GM19438 (cell line): ENCODE measurements at regions not wholly inside any gene's neighbourhood (a gene's known extent, or its start where the extent isn't known, plus 50 kb on each side); places are given as distances from the start of the nearest gene placed in this dataset.
A peak's percentile ranks its signal among the peaks of the same experiment; 100 is the strongest.

Experiments
- ATAC-seq: cut with Tn5 transposase; IDR thresholded peaks from one replicate; pipeline ENCODE4 v1.9.1; 2021; ENCODE audit warnings: low read depth; ENCODE audit not compliant: unreplicated experiment

DNA sequence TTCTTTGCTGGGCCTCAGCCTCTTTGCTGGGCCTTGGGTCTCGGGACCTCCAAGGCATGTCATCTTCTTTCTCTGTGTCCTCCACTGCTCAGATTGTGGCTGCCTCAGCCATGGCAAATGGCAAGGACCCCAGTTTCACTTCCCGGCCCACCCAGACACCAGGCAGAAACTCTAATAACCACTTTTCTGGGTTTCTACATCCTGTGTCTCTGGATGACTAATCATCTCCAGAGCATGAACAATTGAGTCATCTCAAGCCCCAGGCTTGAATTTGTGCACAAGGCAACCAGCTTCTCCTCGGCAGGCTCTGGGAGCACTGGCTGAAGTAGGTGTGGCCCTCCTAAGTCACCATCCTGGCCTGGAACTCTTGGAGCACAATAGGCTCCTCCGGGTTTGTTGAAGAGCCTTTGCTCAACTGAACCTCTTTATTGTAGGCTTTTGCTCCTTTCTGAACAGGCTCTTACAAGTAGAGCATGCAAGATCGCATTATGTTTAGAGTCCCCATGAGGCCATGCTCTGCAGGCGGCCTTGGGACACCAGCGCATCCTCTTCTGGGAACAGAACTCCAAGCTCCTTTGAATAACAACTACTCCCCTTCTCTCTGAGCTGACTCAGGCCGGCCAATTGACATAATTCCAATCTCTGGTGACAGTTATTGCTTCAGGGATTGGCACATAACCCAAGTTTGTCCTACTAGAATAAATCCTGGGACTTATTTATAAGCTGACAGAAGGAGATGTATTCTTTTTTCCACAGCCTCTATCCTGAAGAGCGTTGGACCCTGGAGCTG lies 218.1 kb downstream of the WDR11 start:
- ATAC-seq, result peak; percentile 81

DNA sequence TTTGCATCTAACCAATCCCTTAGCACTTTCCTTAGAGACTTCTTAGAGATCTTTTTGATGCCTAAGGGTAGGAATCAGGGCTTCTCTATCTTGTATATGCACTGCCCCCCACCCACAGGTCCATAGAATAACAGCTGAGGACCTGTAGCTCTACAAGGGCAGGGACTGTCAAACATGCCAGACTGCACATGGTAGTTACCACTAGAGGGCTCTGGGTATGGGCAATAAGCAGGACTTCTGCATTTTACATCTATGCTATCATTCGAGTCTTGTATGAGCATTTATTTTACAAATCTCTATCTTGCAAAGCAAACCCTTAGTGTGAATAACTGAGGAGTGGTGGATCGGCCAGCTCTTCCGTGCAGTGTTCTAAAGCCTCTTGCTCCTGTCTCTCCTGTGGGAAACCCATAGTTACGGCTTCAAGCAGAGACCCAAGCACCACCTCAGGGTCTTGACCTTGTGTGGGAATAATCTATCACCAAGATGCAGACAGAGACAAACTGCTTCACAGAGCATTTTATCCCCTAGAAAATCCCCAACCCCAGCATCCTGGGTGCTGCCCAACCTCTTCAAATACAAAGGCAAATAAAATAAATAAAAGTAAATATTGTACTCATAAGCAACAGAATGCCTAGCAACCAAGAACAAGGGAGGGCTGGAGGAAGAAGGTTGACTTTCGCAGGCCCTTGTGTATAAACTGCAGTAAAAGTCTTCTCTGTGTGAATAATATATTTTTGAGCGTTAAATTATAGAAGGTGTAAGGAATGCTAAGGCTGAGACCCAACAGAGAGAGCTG lies 219.3 kb downstream of the WDR11 start:
- no peak for ATAC-seq

DNA sequence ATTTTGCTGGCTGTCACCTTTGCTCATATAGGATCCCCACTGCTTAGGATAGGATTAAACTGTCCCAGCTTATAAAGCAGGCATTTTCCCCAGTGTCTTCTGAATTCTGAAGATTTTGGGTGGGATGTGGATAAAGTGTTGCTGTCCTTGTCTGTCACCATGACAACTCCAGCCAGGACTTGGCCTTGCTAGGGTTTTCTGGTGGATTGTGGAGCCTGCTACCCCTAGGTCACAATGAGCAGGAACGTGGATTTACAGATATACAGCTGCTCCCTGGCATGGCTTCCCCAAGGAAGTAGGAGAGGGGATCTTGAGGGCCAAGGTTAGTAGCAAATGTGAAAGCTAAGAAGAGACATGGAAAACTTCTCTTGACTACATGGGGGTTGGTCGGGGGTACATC lies 220.7 kb downstream of the WDR11 start:
- no peak for ATAC-seq

DNA sequence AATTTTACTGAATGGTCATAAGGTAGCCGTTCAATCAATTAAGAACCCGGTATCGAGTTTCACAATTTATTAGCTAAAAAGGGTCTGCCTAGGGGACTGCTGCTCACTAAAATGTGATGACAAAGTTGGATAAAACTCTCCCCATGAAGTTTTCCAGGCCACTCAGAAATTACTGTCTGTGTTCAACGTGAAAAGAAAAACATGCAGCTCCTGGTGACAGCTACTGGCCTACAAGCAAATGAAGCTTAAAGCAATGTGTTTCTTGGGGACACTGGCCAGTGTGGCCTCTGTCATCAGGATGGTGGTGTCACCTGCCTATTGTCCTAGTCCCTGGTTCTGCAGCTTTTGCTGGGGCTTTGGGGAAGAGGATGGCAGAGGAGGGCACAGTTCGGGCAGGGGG lies 222.6 kb downstream of the WDR11 start:
- no peak for ATAC-seq

DNA sequence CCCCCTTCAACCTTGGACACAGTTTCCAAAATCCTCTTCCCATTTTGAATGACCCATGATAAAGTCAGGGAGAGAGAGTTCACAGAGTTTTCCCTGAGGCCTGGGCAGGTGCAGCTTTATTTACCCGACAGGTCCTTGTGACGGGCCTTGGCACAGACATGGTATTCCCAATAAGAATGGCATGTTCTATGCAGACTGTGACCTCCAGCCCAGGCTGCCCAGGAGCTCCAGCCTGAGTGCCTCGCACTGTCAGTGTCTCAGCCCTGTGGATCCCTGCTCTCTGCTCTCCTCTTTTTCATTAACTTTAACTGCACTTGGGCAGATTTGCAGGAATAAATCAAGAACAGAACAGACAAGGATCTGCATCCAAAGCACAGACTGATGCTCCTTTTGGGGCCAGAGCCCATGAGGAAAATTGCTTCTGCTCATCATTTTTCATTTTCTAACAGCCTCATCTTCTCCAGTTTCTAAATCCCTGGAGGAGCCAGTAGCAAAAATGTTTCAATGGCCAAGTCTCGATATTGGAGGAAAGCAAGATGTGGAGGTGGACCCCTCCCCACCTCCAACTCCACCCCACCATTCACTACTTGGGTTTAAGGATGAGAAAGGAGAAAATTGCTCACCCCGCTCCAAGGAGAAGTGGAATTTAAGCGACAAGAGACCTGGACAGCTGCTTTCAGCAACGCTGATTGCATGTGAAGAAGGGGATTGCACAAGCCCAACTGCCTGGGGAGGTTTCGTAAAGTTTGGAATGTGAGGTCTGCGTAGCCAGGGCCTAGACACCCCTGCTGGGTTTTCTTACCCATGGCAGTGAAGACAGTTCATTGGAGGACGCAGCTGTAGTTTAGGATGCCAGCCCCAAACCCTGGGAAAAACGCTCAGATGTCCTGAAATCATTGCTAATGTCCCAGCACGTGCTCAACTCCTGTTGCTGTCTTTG lies 225.9 kb downstream of the WDR11 start:
- ATAC-seq, result no peak

DNA sequence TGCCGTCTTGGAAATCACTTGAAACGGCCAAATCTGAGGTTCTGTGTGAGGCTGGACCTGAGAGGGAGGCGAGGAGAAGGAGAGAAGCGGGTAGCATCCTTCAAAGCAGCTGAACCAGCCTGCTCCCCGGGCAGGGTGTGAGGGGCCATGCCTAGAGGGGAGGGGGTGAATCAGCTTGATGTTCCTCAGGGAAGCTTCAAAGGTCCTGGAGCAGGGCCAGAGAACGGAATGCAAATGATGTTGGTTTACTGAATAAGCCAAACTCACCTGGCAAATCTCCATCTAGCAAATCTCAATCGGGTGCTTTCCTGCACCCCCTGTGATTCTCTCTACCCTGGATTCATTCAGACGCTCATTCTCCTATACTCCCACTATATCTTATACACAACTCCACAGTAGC lies 226.9 kb downstream of the WDR11 start:
- no peak for ATAC-seq

DNA sequence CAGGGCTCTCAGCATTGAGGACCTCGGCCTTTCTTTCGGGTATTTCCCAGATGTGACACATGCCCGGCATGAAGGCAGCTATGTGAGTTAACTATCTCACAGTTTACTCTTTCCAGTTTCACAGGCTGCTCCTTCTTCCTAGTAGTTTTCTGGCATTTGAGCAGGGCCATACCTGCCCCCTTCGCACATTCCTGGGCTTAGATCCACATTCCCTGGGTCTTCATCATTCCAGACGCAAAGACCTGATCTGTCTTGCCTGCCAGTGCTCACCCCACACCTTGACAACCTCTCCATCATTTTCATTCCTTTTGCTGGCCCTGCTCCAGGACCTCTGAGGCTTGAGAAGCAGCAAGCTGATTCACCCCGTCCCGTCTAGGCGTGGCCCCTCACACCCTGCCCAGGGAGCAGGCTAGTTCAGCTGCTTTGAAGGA lies 227.5 kb downstream of the WDR11 start:
- no peak for ATAC-seq

DNA sequence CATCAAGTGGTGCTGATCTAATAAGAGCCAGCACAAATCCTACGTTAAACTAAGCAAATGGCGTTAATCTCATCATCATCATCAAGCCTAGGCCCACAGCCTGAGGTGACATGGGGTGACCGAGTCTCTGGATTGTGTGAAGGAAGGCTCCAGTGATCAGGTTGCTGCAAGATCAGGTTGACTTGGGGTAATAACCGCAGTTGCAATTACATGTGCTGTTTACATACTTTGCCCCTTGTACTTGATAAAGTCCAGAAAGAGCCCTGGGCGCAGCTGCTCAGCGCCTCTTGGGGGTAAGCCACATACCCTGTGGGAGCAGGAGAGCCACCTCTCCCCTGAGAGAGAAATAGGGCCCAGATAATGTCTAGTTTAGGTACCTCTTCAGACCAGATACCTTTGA lies 228.1 kb downstream of the WDR11 start:
- ATAC-seq, result no peak

DNA sequence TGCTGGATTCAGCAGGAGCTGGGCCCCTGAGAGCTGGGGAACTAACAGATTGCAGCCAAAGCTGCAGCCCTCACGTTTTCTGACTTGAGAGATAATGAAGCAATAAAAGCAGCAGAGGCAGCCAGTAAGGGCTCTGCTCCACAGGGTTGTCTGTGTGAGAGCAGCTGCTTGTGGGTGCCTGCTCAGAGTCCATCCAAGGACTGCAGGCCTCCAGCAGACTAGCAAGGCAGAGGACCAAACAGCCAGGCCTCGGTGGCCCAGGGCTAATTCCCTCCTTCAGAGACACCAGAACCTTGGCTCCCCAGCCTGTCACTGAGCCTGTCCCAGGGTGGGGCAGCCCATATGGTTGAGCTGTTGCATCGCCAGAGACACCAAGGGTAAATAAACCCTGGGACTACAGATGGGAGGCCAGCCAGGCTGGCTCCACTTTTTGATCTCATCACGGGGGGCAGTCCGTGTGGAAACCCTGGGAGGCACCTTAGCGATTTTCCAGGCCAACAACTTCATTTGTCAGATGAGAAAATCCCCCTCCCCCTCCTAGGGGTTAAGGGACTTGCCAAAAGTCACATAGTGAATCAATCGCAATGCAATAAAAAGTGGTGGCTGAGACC lies 229.2 kb downstream of the WDR11 start:
- no peak for ATAC-seq

DNA sequence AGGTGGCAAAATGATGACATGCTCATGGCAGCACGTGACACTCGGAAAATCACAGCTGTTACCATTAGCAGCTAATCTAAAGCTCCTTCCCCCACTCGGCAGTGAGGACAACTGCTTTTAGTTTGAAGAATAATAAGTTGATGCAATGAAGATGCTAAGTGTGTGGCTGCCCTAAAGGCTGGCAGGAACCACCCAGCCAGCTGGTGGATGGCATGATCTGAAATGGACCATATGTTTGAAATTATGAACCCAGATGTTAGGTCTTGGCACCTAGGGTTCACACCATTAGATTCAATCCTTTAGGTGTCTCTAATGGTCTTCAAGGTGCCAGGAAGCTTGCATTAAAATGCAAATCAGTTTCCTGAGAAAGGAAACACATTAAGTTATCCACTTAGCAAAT lies 230.1 kb downstream of the WDR11 start:
- ATAC-seq, result no peak

DNA sequence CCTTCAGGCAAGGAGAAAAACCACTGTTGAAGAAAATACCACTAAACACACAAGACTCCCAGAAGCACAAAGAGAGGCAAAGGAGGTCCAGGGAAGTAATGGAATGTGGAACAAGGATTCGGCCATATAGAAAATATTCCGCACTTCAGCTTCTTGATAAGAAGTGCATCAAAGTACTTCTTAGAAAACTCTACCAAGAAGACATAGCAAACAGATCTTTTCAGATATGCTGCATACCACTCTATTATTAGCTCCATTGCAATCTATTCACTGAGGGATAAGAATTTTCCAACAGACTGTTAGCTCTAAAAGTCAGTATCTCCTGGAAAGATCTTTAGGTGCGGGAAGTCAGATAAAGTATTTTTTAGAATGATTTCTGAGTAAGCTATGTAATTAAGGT lies 231.8 kb downstream of the WDR11 start:
- no peak for ATAC-seq

DNA sequence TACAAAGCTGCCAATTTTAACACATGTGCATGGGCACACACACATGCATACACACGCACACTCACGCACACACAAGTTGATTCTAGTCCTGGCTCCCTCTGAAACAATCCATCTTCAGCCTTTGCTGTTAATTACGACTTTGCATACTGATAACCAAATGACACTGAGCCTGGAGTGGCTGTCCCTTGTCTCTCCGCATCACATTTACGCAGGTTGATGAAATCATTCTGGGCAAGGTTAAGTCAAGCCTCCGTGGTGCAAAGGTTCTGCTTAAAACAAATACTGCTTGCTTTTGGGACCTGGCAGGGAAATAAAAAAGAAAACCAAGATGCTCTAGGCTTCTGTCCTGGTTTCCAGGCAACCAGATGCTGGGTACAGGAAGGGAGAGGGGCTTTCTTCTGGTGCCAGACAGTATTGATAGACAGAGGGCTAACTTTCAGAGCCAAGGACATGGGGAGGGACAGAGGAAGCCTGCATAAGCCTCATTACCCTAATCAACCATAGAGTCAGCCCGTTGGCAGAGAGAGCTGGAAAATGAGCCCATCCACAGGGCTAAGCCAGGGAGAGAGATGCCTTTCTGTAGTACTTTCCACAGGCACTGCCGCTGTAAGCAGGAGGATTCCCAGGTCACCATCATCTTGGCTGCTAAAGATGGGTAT lies 233.0 kb downstream of the WDR11 start:
- no peak for ATAC-seq

DNA sequence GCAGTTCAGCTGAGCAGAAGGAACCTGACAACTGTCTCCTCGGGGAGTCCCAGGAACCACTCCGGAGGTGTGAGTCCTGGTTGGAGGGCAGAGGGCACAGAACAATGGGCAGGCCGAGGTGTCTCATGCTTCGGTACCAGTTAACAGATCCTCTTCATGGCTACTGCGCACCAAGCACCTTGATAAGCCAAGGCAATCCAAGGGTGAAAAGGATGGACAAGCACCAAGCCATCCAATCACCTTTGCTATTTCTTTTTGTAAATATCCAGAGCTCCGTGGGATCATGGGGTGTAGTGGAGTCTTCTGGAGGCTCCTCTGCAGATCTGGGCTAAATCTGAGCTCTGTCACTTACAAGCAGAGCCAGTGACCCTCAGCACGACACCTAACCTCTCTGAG lies 233.5 kb downstream of the WDR11 start:
- ATAC-seq, result no peak

DNA sequence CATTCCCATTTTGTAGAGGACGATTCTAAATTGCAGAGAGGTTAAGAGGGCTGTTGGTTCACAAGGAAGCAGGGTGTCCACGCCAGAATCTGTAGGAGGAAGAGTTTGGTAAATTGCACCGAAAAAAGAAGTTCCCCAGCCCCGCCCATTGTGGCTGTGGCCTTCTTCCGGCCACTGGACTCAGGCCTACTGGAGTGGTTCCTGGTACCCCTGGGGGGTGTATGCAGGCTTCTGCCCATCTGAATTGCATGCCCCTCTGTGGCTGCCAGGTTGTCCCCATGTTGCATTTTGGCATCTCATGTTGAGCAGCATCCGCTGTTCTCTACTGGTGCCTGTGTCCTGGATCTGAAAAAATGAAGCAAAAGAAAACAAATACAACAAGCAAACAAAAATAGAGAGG lies 234.2 kb downstream of the WDR11 start:
- ATAC-seq, result no peak

DNA sequence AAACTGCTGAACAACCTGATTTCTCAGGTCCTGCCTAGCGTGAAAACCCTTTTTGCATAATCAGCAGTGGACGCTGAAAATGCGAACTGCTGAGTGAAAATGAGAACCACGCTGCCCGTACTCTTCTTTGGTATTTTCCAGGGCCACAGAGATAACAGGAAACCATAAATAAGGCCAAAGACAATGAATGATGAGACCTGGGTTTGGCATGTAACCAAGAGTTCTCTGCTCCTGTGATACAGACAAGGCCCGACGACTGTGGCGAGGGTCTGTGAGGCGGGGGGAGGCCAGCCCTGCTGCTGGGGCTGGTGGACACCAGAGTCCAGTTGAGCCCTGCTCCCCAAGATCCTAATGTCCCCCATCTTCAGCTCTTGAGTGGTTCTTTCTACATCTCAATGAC lies 236.0 kb downstream of the WDR11 start:
- ATAC-seq, result no peak

DNA sequence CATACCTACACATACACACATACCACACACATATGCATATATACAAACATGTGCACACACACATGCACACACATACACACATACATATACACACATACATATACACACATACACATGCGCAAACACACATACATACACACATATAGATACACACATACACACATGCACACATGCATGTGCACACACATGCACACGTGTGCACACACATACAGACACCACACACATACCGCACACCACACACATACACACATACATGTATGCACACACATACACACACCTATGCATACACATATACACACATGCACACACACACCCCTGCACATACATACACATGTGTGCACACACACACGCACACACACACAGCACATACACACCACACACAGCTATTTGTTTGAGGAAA lies 236.5 kb downstream of the WDR11 start:
- no peak for ATAC-seq

DNA sequence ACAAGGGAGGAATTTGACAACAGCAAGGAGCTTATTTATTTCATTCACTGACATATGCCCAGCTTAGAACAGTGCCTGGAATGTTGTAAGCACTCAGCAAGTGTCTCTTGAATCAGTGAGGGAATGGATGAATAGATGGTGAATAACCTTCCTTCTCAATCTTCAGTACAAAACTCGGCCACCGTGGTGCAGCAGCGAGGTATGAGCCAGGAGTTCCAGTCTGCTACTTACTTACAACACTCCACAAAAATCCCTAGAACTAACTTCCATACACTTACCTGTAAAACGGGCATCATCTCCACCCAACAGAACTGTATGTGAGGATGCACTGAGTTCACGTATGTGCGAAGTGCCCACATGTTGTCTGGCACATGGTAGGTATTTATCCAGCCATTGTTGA lies 237.4 kb downstream of the WDR11 start:
- no peak for ATAC-seq

DNA sequence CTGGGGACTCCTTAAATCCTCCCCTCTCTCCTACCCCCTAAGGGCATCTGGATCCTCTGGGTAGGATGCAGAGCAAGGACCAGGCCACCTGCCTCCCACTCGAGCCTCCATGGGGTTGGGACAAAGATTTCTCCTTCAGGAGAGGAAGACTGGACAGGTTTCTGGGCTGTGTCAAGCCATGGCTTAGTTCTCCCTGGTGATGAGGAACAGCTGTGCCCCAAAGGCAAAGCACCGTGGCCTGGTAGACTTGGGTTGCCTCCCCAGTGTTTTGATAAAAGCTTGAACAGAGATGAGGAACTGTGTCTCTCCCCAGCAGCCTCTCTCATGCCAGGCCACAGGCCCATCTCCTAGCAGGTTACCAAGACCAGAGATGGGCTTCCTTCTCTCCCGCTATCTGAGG lies 238.3 kb downstream of the WDR11 start:
- no peak for ATAC-seq

DNA sequence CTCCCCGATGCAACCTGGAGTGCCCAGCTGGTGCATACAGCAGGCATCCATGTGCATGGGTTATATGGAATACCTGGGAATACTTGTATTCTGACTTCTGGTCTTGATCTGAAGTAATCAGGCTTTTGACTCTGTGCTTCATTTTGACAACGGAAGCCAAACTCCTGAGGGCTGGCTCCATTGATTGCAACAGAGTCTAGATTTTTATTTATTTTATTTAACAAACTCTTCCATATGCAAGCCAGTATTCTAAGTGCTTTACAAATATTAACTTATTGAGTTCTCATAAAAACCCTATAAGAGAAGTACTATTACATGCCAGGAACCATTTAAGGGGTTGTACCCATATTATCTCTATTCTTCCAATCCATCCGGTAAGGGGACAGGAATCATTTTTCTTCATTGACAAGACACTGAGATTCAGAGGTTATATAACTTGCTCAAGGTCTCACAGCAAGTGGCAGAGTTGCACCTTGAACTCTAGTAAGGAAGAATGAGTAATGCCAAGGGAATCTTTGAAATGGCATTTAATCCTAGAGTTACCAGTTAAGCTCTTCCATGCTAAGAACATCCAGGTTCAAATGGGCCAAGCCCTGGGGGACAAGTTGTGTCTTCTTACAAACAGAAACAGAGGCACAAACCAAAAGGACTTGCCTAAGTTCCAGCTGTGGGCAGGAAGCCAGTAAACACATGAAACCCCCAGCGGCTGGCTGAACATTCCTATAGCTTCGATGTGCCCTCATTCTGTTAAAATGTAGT lies 241.0 kb downstream of the WDR11 start:
- ATAC-seq, result no peak
